GM23248 (cell line): ENCODE measurements at regions not wholly inside any gene's neighbourhood (a gene's known extent, or its start where the extent isn't known, plus 50 kb on each side); places are given as distances from the start of the nearest gene placed in this dataset.

Source experiments
- EZH2 ChIP-seq: fragments of 200-600 bp; sonication (generic); IDR thresholded peaks from 2 replicates; pipeline ENCODE4 v1.6.1; 2018; ENCODE audit warnings: antibody characterized with exemption, mild to moderate bottlenecking; ENCODE audit not compliant: insufficient read depth, poor library complexity, severe bottlenecking
- EZH2phosphoT487 ChIP-seq: fragments of 200-600 bp; sonication (generic); IDR thresholded peaks from 2 replicates; pipeline ENCODE4 v1.6.1; 2018; ENCODE audit warnings: antibody characterized with exemption, moderate library complexity, mild to moderate bottlenecking, low read depth; ENCODE audit not compliant: insufficient read depth

DNA sequence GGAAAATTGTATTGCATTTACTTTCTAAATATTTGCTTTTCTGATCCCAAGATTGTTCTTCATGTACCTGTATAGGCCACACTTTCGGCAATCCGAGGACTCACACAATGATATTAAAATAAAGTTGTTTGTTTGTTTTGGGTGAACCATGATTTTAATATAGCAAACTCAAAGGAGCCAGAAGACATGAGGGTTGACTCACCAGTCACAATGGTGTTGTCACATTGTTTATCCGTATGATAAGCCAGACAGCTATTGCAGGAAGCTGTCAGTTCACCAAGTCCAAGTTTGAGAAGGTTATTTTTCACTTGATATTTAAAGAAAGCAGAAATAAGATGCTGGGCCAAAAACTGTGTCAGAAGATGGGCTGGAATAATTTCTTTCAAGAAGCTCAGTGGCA is 67.1 kb upstream of the CPM start:
- TF ChIP-seq EZH2phosphoT487 (no peak), EZH2 (no peak)
